AG04450 (cell line): ENCODE measurements at regions not wholly inside any gene's neighbourhood (a gene's known extent, or its start where the extent isn't known, plus 50 kb on each side); places are given as distances from the start of the nearest gene placed in this dataset. TPM values are rescaled to one million over a fixed set of nuclear protein-coding genes. Genes with fewer than 3 reads are reported as not detected.

Experiments
- CTCF ChIA-PET: fragments of 300-600, 350-600 bp; formaldehyde crosslinking; extraction: SDS; loops from one replicate; lab custom pipeline; 2022; ENCODE audit warnings: antibody characterized with exemption, inconsistent platforms; lab: Charles Lee
- POLR2A ChIA-PET: fragments of 350-600 bp; formaldehyde crosslinking; extraction: SDS; loops from one replicate; lab custom pipeline; 2021; ENCODE audit warnings: antibody characterized with exemption, inconsistent platforms; lab: Yijun Ruan, JAX
- DNase-seq: peaks from one replicate; pipeline ENCODE4 v3.0.0-alpha.2; 2011; ENCODE audit warnings: low read depth, low spot score
- H3K27ac ChIP-seq: one replicate; pipeline ENCODE4 v1.5.1; 2012; ENCODE audit warnings: low read depth, low read length, control low read depth
- H3K27me3 ChIP-seq: one replicate; pipeline ENCODE4 v1.6.0; 2012; ENCODE audit warnings: low read length; ENCODE audit not compliant: control insufficient read depth, insufficient read depth
- H3K4me3 ChIP-seq: 2 replicates; pipeline ENCODE4 v1.5.1; 2011; ENCODE audit warnings: mild to moderate bottlenecking, low read depth, low read length, control low read depth
- H3K9me3 ChIP-seq: 2 replicates; pipeline ENCODE4 v1.5.1; 2012; ENCODE audit warnings: low read length; ENCODE audit not compliant: control insufficient read depth, insufficient read depth
- small RNA-seq: library from RNA; depleted of rRNA; stranded (forward); fragments of <200 nt; gene quantifications from one replicate; pipeline ENCODE3, GENCODE V24; 2012; ENCODE audit warnings: low read depth; ENCODE audit not compliant: insufficient read length
- TF ChIP-seq, protein P1 (sequence below): IDR thresholded peaks from 2 replicates; pipeline ENCODE4 v1.5.1; 2011; ENCODE audit warnings: low read depth, low read length, control low read depth, inconsistent platforms

- ChIA-PET POLR2A (no interaction called here), CTCF (no interaction called here)
- H3K4me3 ChIP-seq = no peak overlapping the region
- DNase-seq = no peak
- H3K9me3 ChIP-seq = no peaks in the 10 kb centered on the region
- no peaks in the 10 kb centered on the region for H3K27me3 ChIP-seq
- TF ChIP-seq, protein P1, sequence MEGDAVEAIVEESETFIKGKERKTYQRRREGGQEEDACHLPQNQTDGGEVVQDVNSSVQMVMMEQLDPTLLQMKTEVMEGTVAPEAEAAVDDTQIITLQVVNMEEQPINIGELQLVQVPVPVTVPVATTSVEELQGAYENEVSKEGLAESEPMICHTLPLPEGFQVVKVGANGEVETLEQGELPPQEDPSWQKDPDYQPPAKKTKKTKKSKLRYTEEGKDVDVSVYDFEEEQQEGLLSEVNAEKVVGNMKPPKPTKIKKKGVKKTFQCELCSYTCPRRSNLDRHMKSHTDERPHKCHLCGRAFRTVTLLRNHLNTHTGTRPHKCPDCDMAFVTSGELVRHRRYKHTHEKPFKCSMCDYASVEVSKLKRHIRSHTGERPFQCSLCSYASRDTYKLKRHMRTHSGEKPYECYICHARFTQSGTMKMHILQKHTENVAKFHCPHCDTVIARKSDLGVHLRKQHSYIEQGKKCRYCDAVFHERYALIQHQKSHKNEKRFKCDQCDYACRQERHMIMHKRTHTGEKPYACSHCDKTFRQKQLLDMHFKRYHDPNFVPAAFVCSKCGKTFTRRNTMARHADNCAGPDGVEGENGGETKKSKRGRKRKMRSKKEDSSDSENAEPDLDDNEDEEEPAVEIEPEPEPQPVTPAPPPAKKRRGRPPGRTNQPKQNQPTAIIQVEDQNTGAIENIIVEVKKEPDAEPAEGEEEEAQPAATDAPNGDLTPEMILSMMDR = no peak
- H3K27ac ChIP-seq = no peak overlapping the region
Measured at GRCh38 chr4:157425897-157426296, 205.4 kb downstream of the GRIA2 start.

DNA sequence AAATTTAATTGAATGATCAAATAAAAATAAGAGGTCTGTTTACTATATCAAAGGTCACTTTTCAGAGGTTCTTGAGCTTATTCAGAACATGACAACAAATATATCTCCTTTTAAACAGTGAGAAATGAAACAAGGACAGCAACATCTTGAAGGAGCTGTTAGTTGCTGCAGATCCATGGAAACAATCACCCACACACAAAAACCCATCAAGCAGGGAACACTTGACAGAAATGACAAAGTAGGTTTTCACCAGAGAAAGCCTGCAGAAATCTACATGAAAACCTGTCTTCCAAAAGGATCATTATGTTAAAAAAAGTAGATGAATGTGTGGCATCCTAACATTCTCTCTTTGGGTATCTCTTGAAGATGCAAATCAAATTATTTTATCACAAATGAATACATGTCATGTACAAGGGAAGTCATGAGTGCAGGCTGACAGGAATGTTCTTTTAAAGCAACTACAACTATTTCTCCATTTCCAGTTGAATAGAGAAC is 203.0 kb downstream of the GRIA2 start:
- Histone ChIP-seq H3K27me3 (no peaks in the 10 kb centered on the region), H3K4me3 (no peak overlapping the region), H3K9me3 (no peaks in the 10 kb centered on the region), H3K27ac (no peak overlapping the region)
- TF ChIP-seq, protein P1 = no peak
- no peak for DNase-seq
- ChIA-PET POLR2A (no interaction called here), CTCF (no interaction called here)

DNA sequence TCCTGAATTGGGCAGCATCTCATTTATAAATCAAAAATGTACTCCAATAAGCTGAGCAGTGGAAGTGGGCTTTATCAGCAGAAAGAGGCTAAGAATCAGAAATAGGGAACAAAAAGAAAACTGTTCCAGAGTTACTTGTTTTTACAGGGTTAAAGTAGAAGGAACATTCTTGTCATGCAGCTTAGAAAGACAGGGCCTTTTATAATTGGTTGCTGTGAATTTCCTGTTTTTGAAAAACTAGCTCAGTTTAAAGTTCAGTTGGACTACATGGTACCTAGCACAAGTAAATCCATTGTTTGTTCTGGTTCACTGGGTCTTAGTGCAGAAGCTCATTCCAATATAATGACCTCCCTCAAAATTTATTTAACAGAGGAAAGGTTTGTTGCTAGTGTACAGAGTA is 200.8 kb downstream of the GRIA2 start:
- CTCF ChIA-PET = no interaction called here
- H3K27ac ChIP-seq = no peak overlapping the region
- H3K4me3 ChIP-seq = no peak overlapping the region
- no peaks in the 10 kb centered on the region for H3K9me3 ChIP-seq
- no peaks in the 10 kb centered on the region for H3K27me3 ChIP-seq
- TF ChIP-seq, protein P1 = no peak
- no peak for DNase-seq
- POLR2A ChIA-PET = no interaction called here

Small RNAs in the stretch of these regions (small RNA-seq; reads per million reads assigned to genes)
- gene RF00019 = not detected
